WTC11 (cell line): ENCODE measurements at regions not wholly inside any gene's neighbourhood (a gene's known extent, or its start where the extent isn't known, plus 50 kb on each side); places are given as distances from the start of the nearest gene placed in this dataset.

Experiments used
- ATAC-seq: fragments of 200-7000 bp; cut with Tn5 transposase; 2 replicates; pipeline ENCODE4 v1.10.0; 2021; ENCODE audit warnings: mild to moderate bottlenecking, moderate library complexity
- CTCF ChIA-PET: fragments of 300-600 bp; sonication (Branson Sonifier 250); formaldehyde crosslinking; loops from one replicate; lab custom pipeline; 2021; ENCODE audit warnings: antibody characterized with exemption; lab: Charles Lee
- POLR2A ChIA-PET: fragments of 350-600 bp; sonication (Branson Sonifier 250); formaldehyde crosslinking; loops from one replicate; lab custom pipeline; 2021; ENCODE audit warnings: antibody characterized with exemption; lab: Charles Lee
- DNase-seq: peaks from one replicate; pipeline ENCODE4 v3.0.0; 2021; ENCODE audit warnings: low spot score
- H3K27ac Mint-ChIP-seq: 2 replicates; pipeline ENCODE4 v1.8.0; 2021; ENCODE audit warnings: mixed read lengths
- H3K27me3 Mint-ChIP-seq: 2 replicates; pipeline ENCODE4 v1.8.0; 2021; ENCODE audit warnings: low read depth, mild to moderate bottlenecking, moderate library complexity, mixed read lengths
- H3K36me3 Mint-ChIP-seq: 2 replicates; pipeline ENCODE4 v1.8.0; 2021; ENCODE audit warnings: mixed read lengths
- H3K4me1 Mint-ChIP-seq: 2 replicates; pipeline ENCODE4 v1.8.0; 2022; ENCODE audit warnings: mixed read lengths
- H3K4me3 Mint-ChIP-seq: 2 replicates; pipeline ENCODE4 v1.8.0; 2021; ENCODE audit warnings: mild to moderate bottlenecking, moderate library complexity, mixed read lengths
- H3K9me3 Mint-ChIP-seq: 2 replicates; pipeline ENCODE4 v1.8.0; 2021; ENCODE audit warnings: mixed read lengths
- AR ChIP-seq: fragments of 250-450 bp; sonication (Bioruptor Pico); IDR thresholded peaks from 2 replicates; pipeline ENCODE4 v1.9.0; 2021; ENCODE audit warnings: mild to moderate bottlenecking
- ATF1 ChIP-seq: sonication (generic); formaldehyde crosslinking; IDR thresholded peaks from 2 replicates; pipeline ENCODE4 v1.8.1; 2023; ENCODE audit warnings: mild to moderate bottlenecking, moderate library complexity, missing genetic modification reagents
- ATF3 ChIP-seq: sonication (generic); formaldehyde crosslinking; conservative IDR thresholded peaks from 2 replicates; pipeline ENCODE4 v1.8.1; 2022; ENCODE audit warnings: mild to moderate bottlenecking, missing genetic modification reagents
- ELF4 ChIP-seq: sonication (generic); formaldehyde crosslinking; IDR thresholded peaks from 2 replicates; pipeline ENCODE4 v1.8.1; 2022; ENCODE audit warnings: low read depth, mild to moderate bottlenecking, moderate library complexity, missing genetic modification reagents
- ERG ChIP-seq: fragments of 250-450 bp; sonication (Bioruptor Pico); IDR thresholded peaks from 2 replicates; pipeline ENCODE4 v1.8.0; 2021; ENCODE audit warnings: mild to moderate bottlenecking
- FOXK1 ChIP-seq: sonication (generic); formaldehyde crosslinking; IDR thresholded peaks from 2 replicates; pipeline ENCODE4 v1.8.0; 2022; ENCODE audit warnings: mild to moderate bottlenecking, moderate library complexity, missing genetic modification reagents
- JAZF1 ChIP-seq: fragments of 250-450 bp; sonication (Bioruptor Pico); IDR thresholded peaks from 2 replicates; pipeline ENCODE4 v1.9.0; 2021; ENCODE audit warnings: moderate library complexity, mild to moderate bottlenecking, inconsistent platforms
- NR3C1 ChIP-seq: sonication (generic); formaldehyde crosslinking; conservative IDR thresholded peaks from 2 replicates; pipeline ENCODE4 v1.8.1; 2023; ENCODE audit warnings: low read depth, mild to moderate bottlenecking, missing genetic modification reagents
- PRDM15 ChIP-seq: sonication (generic); formaldehyde crosslinking; IDR thresholded peaks from 2 replicates; pipeline ENCODE4 v1.8.0; 2022; ENCODE audit warnings: missing genetic modification reagents
- RORB ChIP-seq: fragments of 250-450 bp; sonication (Bioruptor Pico); IDR thresholded peaks from 2 replicates; pipeline ENCODE4 v1.9.0; 2021; ENCODE audit warnings: mild to moderate bottlenecking
- SMAD3 ChIP-seq: sonication (generic); formaldehyde crosslinking; IDR thresholded peaks from 2 replicates; pipeline ENCODE4 v1.8.0; 2022; ENCODE audit warnings: missing genetic modification reagents, mild to moderate bottlenecking, borderline replicate concordance
- TEAD4 ChIP-seq: sonication (generic); formaldehyde crosslinking; IDR thresholded peaks from 2 replicates; pipeline ENCODE4 v1.8.0; 2022; ENCODE audit warnings: mild to moderate bottlenecking, missing genetic modification reagents
- ZBTB43 ChIP-seq: sonication (generic); formaldehyde crosslinking; IDR thresholded peaks from 2 replicates; pipeline ENCODE4 v1.8.1; 2023; ENCODE audit warnings: mild to moderate bottlenecking, missing genetic modification reagents
- ZNF138 ChIP-seq: sonication (generic); formaldehyde crosslinking; conservative IDR thresholded peaks from 2 replicates; pipeline ENCODE4 v1.8.1; 2022; ENCODE audit warnings: mild to moderate bottlenecking, moderate library complexity, missing genetic modification reagents
- ZNF219 ChIP-seq: sonication (generic); formaldehyde crosslinking; IDR thresholded peaks from 2 replicates; pipeline ENCODE4 v1.8.0; 2023; ENCODE audit warnings: missing genetic modification reagents, mild to moderate bottlenecking, borderline replicate concordance
- ZNF232 ChIP-seq: sonication (generic); formaldehyde crosslinking; IDR thresholded peaks from 2 replicates; pipeline ENCODE4 v1.8.0; 2022; ENCODE audit warnings: mild to moderate bottlenecking, missing genetic modification reagents

GRCh38 chr20:53734006-53734688 is 140.5 kb upstream of the ZNF217 start (continued):
- TF ChIP-seq ZBTB43 (no peak), RORB (no peak), FOXK1 (CRISPR knock-in tag) (no peak), ZNF232 (CRISPR knock-in tag) (no peak), ERG (CRISPR knock-in tag) (no peak), AR (no peak)
- TF ChIP-seq, all 79 proteins: peak for 0

- no peaks in the 10 kb centered on the region for H3K9me3 Mint-ChIP-seq
- H3K4me3 Mint-ChIP-seq = no peak overlapping the region
- CTCF ChIA-PET = no interaction called here
- peaks cover 32% of the 10 kb centered on the region for H3K4me1 Mint-ChIP-seq
- H3K27ac Mint-ChIP-seq = no peak overlapping the region
- no peak for ATAC-seq
- TF ChIP-seq TEAD4 (no peak), SMAD3 (CRISPR knock-in tag) (no peak), PRDM15 (CRISPR knock-in tag) (no peak), AR (no peak), JAZF1 (no peak), ZNF219 (no peak), ATF3 (CRISPR knock-in tag) (no peak), ATF1 (CRISPR knock-in tag) (no peak), ZNF138 (no peak), NR3C1 (CRISPR knock-in tag) (no peak), ELF4 (CRISPR knock-in tag) (no peak)
- H3K36me3 Mint-ChIP-seq = no peaks in the 10 kb centered on the region
- no peaks in the 10 kb centered on the region for H3K27me3 Mint-ChIP-seq
- POLR2A ChIA-PET = no interaction called here
- no peak for DNase-seq
These were observed 138.0 kb upstream of the ZNF217 start for GRCh38 chr20:53731595-53731994.
